ENCODE measurements at regions not wholly inside any gene's neighbourhood (a gene's known extent, or its start where the extent isn't known, plus 50 kb on each side); places are given as distances from the start of the nearest gene placed in this dataset.

- no peak for DNase-seq (ENCODE audit: low read depth in 2 of 3, low spot score in 1 of 3)
Measured at GRCh38 chr9:109549386-109549785, 51.3 kb upstream of the PTPN3 start.

- DNase-seq (ENCODE audit: low read depth in 2 of 3, low spot score in 1 of 3) = no peak
Measured at GRCh38 chr9:109551651-109552050, 53.5 kb upstream of the PTPN3 start.

- DNase-seq (ENCODE audit: low read depth in 2 of 3, low spot score in 1 of 3) = no peak
Measured at GRCh38 chr9:109555215-109555614, 57.1 kb upstream of the PTPN3 start.

GRCh38 chr9:109556061-109556460, 58.0 kb upstream of the PTPN3 start:
- DNase-seq (ENCODE audit: low read depth in 2 of 3, low spot score in 1 of 3) = no peak

GRCh38 chr9:109556786-109557185, 58.7 kb upstream of the PTPN3 start:
- no peak for DNase-seq (ENCODE audit: low read depth in 2 of 3, low spot score in 1 of 3)

GRCh38 chr9:109557481-109557880, 59.4 kb upstream of the PTPN3 start:
- no peak for DNase-seq (ENCODE audit: low read depth in 2 of 3, low spot score in 1 of 3)

GRCh38 chr9:109558718-109559151, 60.6 kb upstream of the PTPN3 start:
- DNase-seq (ENCODE audit: low read depth in 2 of 3, low spot score in 1 of 3) = no peak

- DNase-seq (ENCODE audit: low read depth in 2 of 3, low spot score in 1 of 3) = no peak
Measured at GRCh38 chr9:109560470-109561132, 62.5 kb upstream of the PTPN3 start.

GRCh38 chr9:109561137-109561536, 63.0 kb upstream of the PTPN3 start:
- no peak for DNase-seq (ENCODE audit: low read depth in 2 of 3, low spot score in 1 of 3)

- no peak for DNase-seq (ENCODE audit: low read depth in 2 of 3, low spot score in 1 of 3)
Measured at GRCh38 chr9:109568089-109568488, 70.0 kb upstream of the PTPN3 start.

GRCh38 chr9:109568568-109569210, 70.6 kb upstream of the PTPN3 start:
- DNase-seq (ENCODE audit: low read depth in 2 of 3, low spot score in 1 of 3) = no peak

- DNase-seq (ENCODE audit: low read depth in 2 of 3, low spot score in 1 of 3) = peak in 2 of 3 donors; percentile 3 to 29
Measured at GRCh38 chr9:109574061-109574882, 76.2 kb upstream of the PTPN3 start.

- DNase-seq (ENCODE audit: low read depth in 2 of 3, low spot score in 1 of 3) = no peak
Measured at GRCh38 chr9:109576762-109577161, 78.7 kb upstream of the PTPN3 start.

- no peak for DNase-seq (ENCODE audit: low read depth in 2 of 3, low spot score in 1 of 3)
Measured at GRCh38 chr9:109579191-109579948, 81.3 kb upstream of the PTPN3 start.

- no peak for DNase-seq (ENCODE audit: low read depth in 2 of 3, low spot score in 1 of 3)
Measured at GRCh38 chr9:109582386-109582785, 84.3 kb upstream of the PTPN3 start.

- no peak for DNase-seq (ENCODE audit: low read depth in 2 of 3, low spot score in 1 of 3)
Measured at GRCh38 chr9:109584205-109584604, 86.1 kb upstream of the PTPN3 start.

GRCh38 chr9:109585796-109586195, 87.7 kb upstream of the PTPN3 start:
- no peak for DNase-seq (ENCODE audit: low read depth in 2 of 3, low spot score in 1 of 3)

GRCh38 chr9:109586993-109587392, 88.9 kb upstream of the PTPN3 start:
- DNase-seq (ENCODE audit: low read depth in 2 of 3, low spot score in 1 of 3) = no peak

GRCh38 chr9:109588415-109588814, 90.3 kb upstream of the PTPN3 start:
- no peak for DNase-seq (ENCODE audit: low read depth in 2 of 3, low spot score in 1 of 3)

GRCh38 chr9:109590966-109591365, 92.9 kb upstream of the PTPN3 start:
- DNase-seq (ENCODE audit: low read depth in 2 of 3, low spot score in 1 of 3) = no peak

- DNase-seq (ENCODE audit: low read depth in 2 of 3, low spot score in 1 of 3) = no peak
Measured at GRCh38 chr9:109591691-109592090, 93.6 kb upstream of the PTPN3 start.

Measured in stimulated activated CD4-positive, alpha-beta T cell treated with anti-CD3 and anti-CD28 coated beads, Interleukin-12 subunit alpha, Interleukin-12 subunit beta, amount 100 ng/mL, for 48 hours (primary cell).